ENCODE measurements at regions not wholly inside any gene's neighbourhood (a gene's known extent, or its start where the extent isn't known, plus 50 kb on each side); places are given as distances from the start of the nearest gene placed in this dataset.

- TF ChIP-seq, protein P1, sequence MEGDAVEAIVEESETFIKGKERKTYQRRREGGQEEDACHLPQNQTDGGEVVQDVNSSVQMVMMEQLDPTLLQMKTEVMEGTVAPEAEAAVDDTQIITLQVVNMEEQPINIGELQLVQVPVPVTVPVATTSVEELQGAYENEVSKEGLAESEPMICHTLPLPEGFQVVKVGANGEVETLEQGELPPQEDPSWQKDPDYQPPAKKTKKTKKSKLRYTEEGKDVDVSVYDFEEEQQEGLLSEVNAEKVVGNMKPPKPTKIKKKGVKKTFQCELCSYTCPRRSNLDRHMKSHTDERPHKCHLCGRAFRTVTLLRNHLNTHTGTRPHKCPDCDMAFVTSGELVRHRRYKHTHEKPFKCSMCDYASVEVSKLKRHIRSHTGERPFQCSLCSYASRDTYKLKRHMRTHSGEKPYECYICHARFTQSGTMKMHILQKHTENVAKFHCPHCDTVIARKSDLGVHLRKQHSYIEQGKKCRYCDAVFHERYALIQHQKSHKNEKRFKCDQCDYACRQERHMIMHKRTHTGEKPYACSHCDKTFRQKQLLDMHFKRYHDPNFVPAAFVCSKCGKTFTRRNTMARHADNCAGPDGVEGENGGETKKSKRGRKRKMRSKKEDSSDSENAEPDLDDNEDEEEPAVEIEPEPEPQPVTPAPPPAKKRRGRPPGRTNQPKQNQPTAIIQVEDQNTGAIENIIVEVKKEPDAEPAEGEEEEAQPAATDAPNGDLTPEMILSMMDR (IDR thresholded peaks at IDR 0.05; ENCODE audit: low read depth, low read length, poor library complexity, severe bottlenecking), result no peak
- TF ChIP-seq EZH2phosphoT487 (IDR thresholded peaks at IDR 0.05; ENCODE audit: borderline replicate concordance, low read length), result no peak
Observed at GRCh38 chr21:39117440-39117970, 65.7 kb downstream of the PSMG1 start.
